HG03097 (cell line): ENCODE measurements at regions not wholly inside any gene's neighbourhood (a gene's known extent, or its start where the extent isn't known, plus 50 kb on each side); places are given as distances from the start of the nearest gene placed in this dataset.
A peak's percentile ranks its signal among the peaks of the same experiment; 100 is the strongest.

ENCODE experiments used
- ATAC-seq: cut with Tn5 transposase; IDR thresholded peaks from one replicate; pipeline ENCODE4 v1.9.1; 2021; ENCODE audit not compliant: unreplicated experiment, low FRiP score

DNA sequence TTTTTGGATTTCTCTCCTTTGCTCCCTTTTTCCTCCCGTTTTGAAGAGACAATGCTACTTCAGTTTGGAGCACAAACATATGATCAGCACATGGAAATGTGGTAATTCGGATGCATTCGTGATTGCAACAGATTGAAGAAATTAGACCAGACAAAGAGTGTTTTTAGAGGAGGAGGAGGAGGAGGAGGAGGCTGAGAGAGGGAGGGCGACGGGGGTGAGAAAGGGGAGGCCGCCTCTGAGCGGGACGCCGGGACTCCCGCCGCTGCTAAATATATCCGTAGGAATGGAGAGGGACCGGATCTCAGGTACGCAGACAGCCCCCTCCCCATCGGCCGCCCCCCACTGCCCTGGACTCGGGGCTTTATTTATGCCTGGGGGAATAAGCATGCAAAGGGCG, 179.3 kb downstream of the SEC14L1 start:
- ATAC-seq = no peak

DNA sequence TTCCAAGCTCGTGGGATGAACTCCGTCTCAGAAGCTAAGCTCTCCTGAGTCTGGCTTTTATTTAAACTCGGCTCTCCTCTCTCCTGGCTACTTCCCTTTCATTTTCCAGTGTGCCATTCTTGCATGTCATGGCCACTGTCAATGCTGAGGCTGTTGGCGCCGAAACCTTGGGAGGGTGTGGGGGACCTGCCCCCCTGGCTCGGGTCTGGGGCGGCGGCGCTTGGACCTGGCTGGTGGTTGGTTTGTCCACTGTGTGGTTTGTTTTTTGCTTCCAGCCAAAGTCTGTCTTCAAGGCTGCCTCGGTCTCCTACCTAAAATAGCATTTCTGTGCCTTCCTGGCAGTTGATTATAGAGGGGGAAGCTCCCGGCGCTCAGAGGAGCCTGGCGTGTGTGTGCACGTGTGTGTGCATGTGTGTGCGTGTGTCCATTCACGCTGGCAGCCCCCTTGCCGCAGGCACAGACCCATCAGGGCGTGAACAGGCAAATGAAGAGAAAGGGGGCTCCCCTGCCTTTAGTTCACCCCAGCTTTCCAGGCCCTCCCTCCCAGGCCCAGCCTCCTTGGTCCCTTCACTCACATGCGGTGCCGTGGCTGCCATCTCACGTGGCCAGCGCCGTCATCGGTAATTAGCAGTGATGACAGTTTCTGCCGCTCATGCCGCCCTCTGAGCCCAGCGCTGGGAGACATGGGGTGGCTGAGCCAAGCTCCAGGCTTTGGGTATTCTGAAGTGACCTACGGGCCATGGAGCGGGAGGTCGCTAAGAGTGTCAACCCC, 179.9 kb downstream of the SEC14L1 start:
- no peak for ATAC-seq

DNA sequence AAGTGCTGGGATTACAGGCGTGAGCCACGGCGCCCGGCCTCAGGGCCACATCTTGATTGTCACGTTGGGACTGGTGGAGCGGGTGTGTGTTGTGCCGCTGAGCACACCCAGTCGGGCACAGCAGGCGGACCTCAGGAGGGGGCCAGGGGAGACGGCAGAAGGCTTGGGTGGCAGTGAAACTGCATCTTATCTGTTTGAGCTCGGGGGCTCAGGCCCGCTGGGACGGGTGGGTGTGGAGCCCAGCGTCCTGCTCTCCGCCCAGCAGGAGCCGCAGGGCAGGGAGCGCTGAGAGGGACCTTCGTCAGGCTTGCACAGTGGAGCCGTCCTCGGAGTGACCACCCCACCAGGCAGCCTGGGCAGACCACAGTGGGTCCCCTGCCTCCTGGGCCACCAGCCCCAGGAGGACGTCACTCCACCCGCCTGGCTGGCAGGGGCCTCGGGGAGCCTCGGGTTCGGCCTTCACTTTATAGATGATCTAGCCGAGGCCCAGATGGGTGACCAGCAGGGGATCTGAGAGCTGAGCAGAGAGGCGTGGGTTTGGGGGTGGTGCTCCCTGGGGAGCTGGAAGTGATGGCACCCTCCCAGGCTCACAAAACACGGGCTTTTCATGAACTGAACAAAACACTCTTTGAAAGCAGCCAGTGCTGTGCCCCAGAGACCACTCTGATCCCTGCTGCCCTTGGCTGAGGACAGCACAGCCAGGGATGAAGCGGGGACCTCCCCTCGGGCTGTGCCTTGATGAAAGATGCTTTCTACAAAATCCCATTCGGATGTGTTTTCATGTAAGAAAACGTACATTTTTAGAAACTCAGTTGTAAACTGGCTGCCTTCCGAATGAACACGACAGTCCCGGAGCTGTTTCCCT, 181.1 kb downstream of the SEC14L1 start:
- ATAC-seq = no peak

GRCh38 chr17:77322514-77323412, 182.0 kb downstream of the SEC14L1 start:
- ATAC-seq = no peak

DNA sequence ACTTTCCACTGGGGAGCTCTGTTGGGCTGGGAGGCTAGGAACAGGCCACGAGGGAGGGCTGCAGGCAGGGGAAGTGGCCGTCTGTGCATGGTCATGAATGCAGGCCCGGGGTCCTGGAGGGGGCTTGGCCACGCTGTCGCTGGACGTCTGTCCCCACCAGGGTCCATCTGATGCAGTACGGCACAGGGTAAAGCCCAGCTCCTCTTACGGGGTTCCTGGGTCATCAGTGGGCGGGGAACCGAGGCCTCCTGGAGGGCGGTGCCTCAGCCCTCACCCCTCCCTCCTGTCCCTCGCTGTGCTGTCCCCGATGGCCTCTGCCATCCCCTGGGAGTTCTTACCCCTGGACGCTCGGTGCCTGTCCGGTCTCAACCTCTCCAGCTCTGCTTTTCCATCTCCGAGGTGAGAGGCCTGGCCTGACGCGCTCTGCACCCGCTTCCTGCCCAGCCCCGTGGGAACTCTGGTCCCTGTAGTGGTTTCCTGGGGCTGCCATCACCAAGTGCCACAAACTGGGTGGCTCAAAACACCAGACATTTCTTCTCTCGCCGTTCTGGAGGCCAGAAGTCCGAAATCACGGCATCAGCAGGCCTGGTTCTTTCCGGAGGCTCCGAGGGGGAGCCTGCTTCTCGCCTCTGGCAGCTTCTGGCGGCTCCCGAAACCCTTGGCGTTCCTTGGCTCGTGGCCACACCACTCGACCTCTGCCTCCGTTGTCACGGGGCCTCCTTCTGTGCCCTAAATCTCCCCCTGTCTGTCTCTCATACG, 182.8 kb downstream of the SEC14L1 start:
- no peak for ATAC-seq

DNA sequence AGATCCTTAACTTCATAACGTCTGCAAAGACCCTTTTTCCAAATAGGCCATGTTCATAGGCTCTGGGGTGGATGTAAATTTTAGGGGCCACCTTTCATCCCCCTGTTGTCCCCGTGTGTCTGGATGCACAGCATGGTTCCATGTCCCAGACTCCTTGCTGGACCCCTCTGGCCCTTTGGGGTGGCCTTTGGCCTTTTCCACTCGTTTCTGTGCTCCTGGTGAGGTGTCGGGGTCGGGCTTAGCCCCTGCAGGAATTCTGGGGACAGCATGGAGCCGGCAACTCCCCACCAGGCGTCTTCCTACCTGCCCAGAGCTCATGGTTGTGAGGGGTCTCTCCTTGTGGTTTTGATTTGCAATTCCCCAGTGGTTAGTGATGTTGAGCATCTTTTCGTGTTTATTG, 183.5 kb downstream of the SEC14L1 start:
- ATAC-seq = no peak

DNA sequence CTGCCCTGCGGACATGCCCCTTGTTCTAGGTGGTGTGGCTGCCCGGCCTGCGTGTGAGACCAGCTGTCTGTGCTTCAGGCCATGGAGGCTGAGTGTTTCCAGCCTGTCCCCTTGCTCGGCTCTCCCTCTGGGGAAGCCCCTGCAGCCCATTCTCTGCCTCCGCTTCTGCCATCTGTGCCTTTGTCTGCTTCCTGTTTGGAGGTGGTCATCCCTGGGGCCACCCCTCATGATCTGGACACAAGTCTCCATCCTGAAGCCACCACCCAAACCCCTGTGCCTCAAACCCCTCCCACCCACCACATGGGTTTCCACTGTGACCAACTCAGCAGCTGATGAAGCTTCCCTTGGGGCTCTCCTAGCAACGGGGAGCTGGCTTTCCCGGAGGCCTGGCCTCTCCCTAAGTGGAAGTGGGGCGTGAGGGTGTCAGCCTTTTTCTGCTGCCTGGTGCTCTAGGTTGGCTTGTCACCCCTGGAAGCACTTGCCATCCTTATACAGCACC, 184.9 kb downstream of the SEC14L1 start:
- ATAC-seq = peak; percentile 6

- ATAC-seq = no peak
These were observed 185.4 kb downstream of the SEC14L1 start for GRCh38 chr17:77326076-77326591.

GRCh38 chr17:77326636-77327035, 185.9 kb downstream of the SEC14L1 start:
- no peak for ATAC-seq

DNA sequence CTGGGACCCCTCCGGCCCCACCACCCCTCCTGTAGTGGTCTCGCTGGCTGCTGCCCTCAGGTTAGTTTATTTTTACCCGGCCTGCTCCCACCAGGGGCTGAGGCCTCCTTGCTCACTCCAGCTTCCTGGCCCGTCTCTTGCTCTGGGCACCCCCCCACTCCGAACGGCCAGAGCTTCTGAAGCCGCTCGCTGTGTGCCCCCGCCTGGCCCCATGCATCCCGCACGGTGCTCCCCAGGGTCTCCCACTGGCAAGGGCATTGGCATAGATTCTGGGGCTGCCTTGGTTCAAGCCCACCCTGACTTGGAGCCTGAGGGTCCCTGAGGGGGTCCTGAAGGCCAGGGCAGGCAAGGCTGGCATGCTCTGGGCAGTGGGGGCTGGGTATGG, 186.4 kb downstream of the SEC14L1 start:
- no peak for ATAC-seq

DNA sequence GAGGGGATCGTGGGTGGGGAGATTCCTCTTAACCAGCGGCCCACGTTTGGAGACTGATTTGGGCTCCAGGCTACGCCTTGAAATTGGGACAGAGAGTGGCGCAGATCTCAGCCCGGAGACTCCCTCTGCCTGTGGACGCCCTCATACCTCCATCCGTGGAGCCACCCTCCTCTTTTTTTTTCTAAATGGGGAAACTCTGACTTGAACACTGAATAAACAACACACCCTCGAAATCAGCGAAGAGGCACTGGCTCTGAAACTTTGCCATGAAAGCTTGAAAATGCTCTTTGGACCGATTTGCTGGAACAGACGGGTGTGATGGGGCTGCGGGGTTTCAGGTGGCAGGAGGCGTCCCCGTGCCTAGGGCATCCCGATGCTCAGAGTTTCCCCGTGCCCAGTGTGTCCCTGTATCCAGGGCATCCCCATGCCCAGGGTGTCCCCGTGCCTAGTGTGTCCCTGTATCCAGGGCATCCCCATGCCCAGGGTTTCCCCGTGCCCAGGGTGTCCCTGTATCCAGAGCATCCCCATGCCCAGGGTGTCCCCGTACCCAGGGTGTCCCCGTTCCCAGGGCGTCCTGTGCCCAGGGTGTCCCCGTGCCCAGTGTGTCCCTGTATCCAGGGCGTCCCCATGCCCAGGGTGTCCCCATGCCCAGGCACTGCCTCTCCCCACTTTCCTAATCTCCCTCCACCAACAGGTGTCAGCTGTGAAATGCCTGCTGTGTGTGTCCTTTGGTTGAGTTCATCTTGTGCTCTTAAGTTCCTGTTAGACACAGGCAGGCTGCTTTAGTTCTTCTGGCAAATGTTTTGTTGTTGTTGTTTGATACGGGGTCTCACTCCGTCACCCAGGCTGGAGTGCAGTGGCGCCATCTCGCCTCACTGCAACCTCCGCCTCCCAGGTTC, 187.0 kb downstream of the SEC14L1 start:
- no peak for ATAC-seq

DNA sequence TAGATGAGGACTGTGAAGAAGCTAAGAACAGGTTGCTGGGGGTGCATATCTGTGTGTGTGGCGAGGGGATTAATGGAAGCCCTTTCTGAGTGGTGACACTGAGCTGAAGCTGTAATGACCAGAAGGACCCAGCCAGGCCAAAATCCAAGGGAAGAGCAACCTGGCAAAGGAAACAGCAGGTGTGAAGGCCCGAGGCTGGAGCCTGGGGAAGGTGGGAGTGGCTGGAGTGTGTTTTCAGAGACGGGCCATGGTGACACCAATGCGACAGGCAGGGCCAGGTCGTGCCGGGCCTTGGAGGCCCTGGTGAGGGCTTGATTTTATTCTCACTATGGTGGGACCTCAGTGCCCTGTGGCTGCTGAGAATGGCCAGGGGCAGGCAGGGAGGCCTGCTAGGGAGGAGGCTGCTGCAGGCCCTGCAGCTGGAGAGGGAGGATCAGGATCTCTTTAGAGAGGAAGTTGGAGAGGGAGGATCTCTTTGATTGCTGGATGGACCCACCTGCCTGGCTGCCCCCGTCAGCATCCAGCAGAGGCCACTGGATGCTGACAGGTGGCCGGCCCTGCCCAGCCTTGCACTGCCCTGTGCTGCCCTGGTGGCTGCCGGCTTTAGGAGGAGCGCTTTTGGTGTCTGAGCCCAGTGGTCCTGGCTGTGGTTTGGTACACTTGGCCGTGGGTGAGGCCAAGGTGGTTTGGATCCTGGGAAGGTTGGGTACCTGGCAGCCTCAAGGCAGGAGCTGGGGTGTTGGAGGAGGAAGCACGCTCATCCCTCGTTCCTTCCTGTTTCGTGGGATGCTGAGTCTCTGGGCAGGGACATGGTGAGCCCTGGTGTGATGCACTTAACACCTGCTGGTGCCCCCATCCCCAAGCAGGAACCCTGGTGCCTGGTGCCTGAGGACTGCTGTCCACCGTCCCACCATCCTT, 188.3 kb downstream of the SEC14L1 start:
- no peak for ATAC-seq

DNA sequence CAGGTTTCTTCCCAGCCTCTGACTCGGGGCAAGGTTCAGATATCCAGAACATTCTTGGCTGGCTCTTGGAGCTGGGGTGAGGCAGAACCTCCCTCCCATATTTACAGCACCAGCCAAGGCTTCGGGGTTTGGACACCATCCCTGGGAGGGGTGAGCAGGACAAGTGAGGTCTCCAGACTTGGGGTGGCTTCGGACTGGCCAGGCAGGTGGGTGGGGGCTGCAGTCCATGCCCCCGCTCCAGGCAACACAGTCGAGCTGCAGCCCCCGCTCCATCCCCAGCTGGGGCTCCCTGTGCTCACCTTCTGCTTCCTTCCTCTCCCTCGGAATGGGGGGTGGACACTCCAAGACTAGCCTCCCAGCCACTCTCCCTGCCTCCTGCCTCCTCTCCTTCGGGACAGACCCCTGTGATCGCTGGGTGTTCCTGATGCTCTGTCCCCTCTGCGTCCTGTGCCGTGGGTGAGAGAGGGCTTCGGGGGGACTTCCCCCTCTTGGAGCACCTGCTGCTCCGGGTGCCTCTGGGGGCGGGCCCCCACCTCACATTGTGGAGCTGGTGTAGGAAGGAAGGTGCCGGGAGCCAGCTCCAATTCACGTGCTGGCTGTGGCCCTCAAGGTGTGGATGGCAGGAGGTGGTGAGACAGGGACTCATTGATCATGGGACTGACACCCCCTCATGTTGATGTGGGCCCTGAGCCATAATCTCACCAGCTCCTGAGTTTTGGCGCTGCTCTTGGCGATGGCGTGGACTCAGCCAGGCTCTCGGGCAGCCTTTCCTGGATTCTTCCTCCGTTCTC, 189.2 kb downstream of the SEC14L1 start:
- no peak for ATAC-seq

GRCh38 chr17:77330602-77331081, 189.9 kb downstream of the SEC14L1 start:
- ATAC-seq = no peak

- ATAC-seq = peak; percentile 68
These were observed 190.6 kb downstream of the SEC14L1 start for GRCh38 chr17:77331301-77331864.
